ENCODE measurements at regions not wholly inside any gene's neighbourhood (a gene's known extent, or its start where the extent isn't known, plus 50 kb on each side); places are given as distances from the start of the nearest gene placed in this dataset.

GRCh38 chr3:188037965-188038581 is 115.9 kb upstream of the LPP start:
- H3K36me3 ChIP-seq (ENCODE audit: insufficient read depth), result no peaks in the 10 kb centered on the region
- no peak overlapping the region for H2AFZ ChIP-seq (ENCODE audit: low read depth)
- no peak for TF ChIP-seq CTCF (conservative IDR thresholded peaks at IDR 0.05; ENCODE audit: low read depth, low read length)
- no peaks in the 10 kb centered on the region for H3K27me3 ChIP-seq (ENCODE audit: insufficient read depth, low read depth)
- H3K4me2 ChIP-seq, result no peak overlapping the region
- H3K79me2 ChIP-seq (ENCODE audit: insufficient read depth, low read depth), result no peaks in the 10 kb centered on the region
- H3K27ac ChIP-seq, result no peak overlapping the region
- H3K9ac ChIP-seq, result no peak overlapping the region
- H3K4me3 ChIP-seq (IDR thresholded peaks at IDR 0.05; ENCODE audit: insufficient read depth, low read depth, low read length), result no peak overlapping the region
- H4K20me1 ChIP-seq (ENCODE audit: insufficient read depth), result no peaks in the 10 kb centered on the region
- no peaks in the 10 kb centered on the region for H3K4me1 ChIP-seq (ENCODE audit: low read depth, poor library complexity, severe bottlenecking)

DNA sequence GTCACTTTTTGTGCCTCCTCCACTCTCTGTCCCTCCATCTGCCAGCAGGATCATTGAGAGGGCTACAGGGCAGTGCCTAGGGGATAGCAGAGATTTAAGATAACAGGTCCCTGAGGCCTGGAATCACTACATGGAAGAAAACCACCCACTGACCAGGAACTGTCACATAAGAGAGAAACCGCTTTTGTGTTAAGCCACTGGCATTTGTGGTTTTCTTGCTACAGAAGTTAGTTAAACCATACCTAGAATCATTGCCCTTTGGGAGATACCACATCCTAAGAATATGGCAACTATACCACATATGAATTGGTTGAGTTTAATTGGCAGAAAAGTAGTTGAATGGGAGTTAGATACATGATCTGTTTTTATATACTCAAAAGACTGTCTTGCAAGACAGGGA is 112.8 kb upstream of the LPP start:
- Histone ChIP-seq H3K4me1 (ENCODE audit: low read depth, poor library complexity, severe bottlenecking) (no peaks in the 10 kb centered on the region), H4K20me1 (ENCODE audit: insufficient read depth) (no peaks in the 10 kb centered on the region), H3K36me3 (ENCODE audit: insufficient read depth) (no peaks in the 10 kb centered on the region), H3K27ac (no peak overlapping the region), H3K4me3 (IDR thresholded peaks at IDR 0.05; ENCODE audit: insufficient read depth, low read depth, low read length) (no peak overlapping the region), H3K79me2 (ENCODE audit: insufficient read depth, low read depth) (no peaks in the 10 kb centered on the region), H2AFZ (ENCODE audit: low read depth) (no peak overlapping the region), H3K9ac (no peak overlapping the region), H3K27me3 (ENCODE audit: insufficient read depth, low read depth) (no peaks in the 10 kb centered on the region), H3K4me2 (no peak overlapping the region)
- TF ChIP-seq CTCF (conservative IDR thresholded peaks at IDR 0.05; ENCODE audit: low read depth, low read length), result no peak

DNA sequence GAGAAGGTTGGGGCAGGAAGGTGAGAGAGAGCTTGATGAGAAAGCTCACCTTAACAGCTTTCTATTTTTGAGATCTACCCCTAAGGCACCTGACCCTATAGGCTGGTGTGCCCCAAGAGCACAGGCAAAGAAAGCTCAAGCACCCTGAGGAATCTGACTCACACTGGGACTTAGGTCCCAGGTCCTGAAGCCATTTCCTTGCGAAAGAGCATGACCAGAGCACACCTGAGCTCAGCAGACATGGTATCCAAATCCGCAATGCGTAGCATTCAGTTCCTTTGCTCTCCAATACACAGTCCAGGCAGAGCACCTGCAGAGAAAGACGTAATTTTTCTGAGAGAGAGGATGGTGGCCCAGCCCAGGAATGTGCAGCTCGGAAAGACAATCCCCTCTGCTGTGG is 112.1 kb upstream of the LPP start:
- Histone ChIP-seq H3K27ac (no peak overlapping the region), H3K79me2 (ENCODE audit: insufficient read depth, low read depth) (no peaks in the 10 kb centered on the region), H3K4me2 (no peak overlapping the region), H3K9ac (no peak overlapping the region), H3K36me3 (ENCODE audit: insufficient read depth) (no peaks in the 10 kb centered on the region), H4K20me1 (ENCODE audit: insufficient read depth) (no peaks in the 10 kb centered on the region), H3K4me3 (IDR thresholded peaks at IDR 0.05; ENCODE audit: insufficient read depth, low read depth, low read length) (no peak overlapping the region), H2AFZ (ENCODE audit: low read depth) (no peak overlapping the region), H3K27me3 (ENCODE audit: insufficient read depth, low read depth) (no peaks in the 10 kb centered on the region), H3K4me1 (ENCODE audit: low read depth, poor library complexity, severe bottlenecking) (no peaks in the 10 kb centered on the region)
- no peak for TF ChIP-seq CTCF (conservative IDR thresholded peaks at IDR 0.05; ENCODE audit: low read depth, low read length)

- Histone ChIP-seq H4K20me1 (ENCODE audit: insufficient read depth) (no peaks in the 10 kb centered on the region), H3K9ac (no peak overlapping the region), H3K36me3 (ENCODE audit: insufficient read depth) (no peaks in the 10 kb centered on the region), H3K27ac (no peak overlapping the region), H3K79me2 (ENCODE audit: insufficient read depth, low read depth) (no peaks in the 10 kb centered on the region), H3K4me2 (no peak overlapping the region), H3K27me3 (ENCODE audit: insufficient read depth, low read depth) (no peaks in the 10 kb centered on the region), H2AFZ (ENCODE audit: low read depth) (no peak overlapping the region), H3K4me3 (IDR thresholded peaks at IDR 0.05; ENCODE audit: insufficient read depth, low read depth, low read length) (no peak overlapping the region), H3K4me1 (ENCODE audit: low read depth, poor library complexity, severe bottlenecking) (no peaks in the 10 kb centered on the region)
- no peak for TF ChIP-seq CTCF (conservative IDR thresholded peaks at IDR 0.05; ENCODE audit: low read depth, low read length)
Measured at GRCh38 chr3:188042466-188042865, 111.5 kb upstream of the LPP start.
